NCI-H1092 treated with DMSO at 0.1 percent for 48 hours (cell line): ENCODE measurements at regions not wholly inside any gene's neighbourhood (a gene's known extent, or its start where the extent isn't known, plus 50 kb on each side); places are given as distances from the start of the nearest gene placed in this dataset.
"Not testable (repeated sequence)": the region's sequence is repeated elsewhere in the genome, so short reads cannot be mapped to it uniquely, and the experiment has no call there.

ENCODE experiments used
- DNase-seq: peaks from one replicate; lab custom pipeline; 2025; lab: John Stamatoyannopoulos, UW

- DNase-seq, result not testable (repeated sequence)
Observed at GRCh38 chr4:3633277-3633676, 101.1 kb upstream of the LRPAP1 start.

GRCh38 chr4:3632794-3633193, 100.6 kb upstream of the LRPAP1 start:
- DNase-seq, result not testable (repeated sequence)

- not testable (repeated sequence) for DNase-seq
Observed at GRCh38 chr4:3631544-3632266, 99.5 kb upstream of the LRPAP1 start.

GRCh38 chr4:3630598-3631543, 98.6 kb upstream of the LRPAP1 start:
- DNase-seq, result no peak

GRCh38 chr4:3630136-3630597, 97.9 kb upstream of the LRPAP1 start:
- no peak for DNase-seq

- no peak for DNase-seq
Observed at GRCh38 chr4:3629665-3630064, 97.4 kb upstream of the LRPAP1 start.

GRCh38 chr4:3629176-3629575, 97.0 kb upstream of the LRPAP1 start:
- not testable (repeated sequence) for DNase-seq

- DNase-seq, result no peak
Observed at GRCh38 chr4:3628868-3629175, 96.6 kb upstream of the LRPAP1 start.

- DNase-seq, result not testable (repeated sequence)
Observed at GRCh38 chr4:3627967-3628867, 96.0 kb upstream of the LRPAP1 start.

GRCh38 chr4:3627456-3627855, 95.2 kb upstream of the LRPAP1 start:
- not testable (repeated sequence) for DNase-seq

- not testable (repeated sequence) for DNase-seq
Observed at GRCh38 chr4:3626131-3626884, 94.1 kb upstream of the LRPAP1 start.

- not testable (repeated sequence) for DNase-seq
Observed at GRCh38 chr4:3625286-3625875, 93.2 kb upstream of the LRPAP1 start.

GRCh38 chr4:3623809-3624329, 91.6 kb upstream of the LRPAP1 start:
- not testable (repeated sequence) for DNase-seq

GRCh38 chr4:3623106-3623505, 90.9 kb upstream of the LRPAP1 start:
- DNase-seq, result no peak

- not testable (repeated sequence) for DNase-seq
Observed at GRCh38 chr4:3620365-3620764, 88.1 kb upstream of the LRPAP1 start.

- DNase-seq, result not testable (repeated sequence)
Observed at GRCh38 chr4:3619698-3620097, 87.5 kb upstream of the LRPAP1 start.

- DNase-seq, result not testable (repeated sequence)
Observed at GRCh38 chr4:3618341-3618740, 86.1 kb upstream of the LRPAP1 start.

- DNase-seq, result no peak
Observed at GRCh38 chr4:3615386-3616286, 83.4 kb upstream of the LRPAP1 start.

- no peak for DNase-seq
Observed at GRCh38 chr4:3614731-3614980, 82.4 kb upstream of the LRPAP1 start.
